HG02571 (cell line): ENCODE measurements at regions not wholly inside any gene's neighbourhood (a gene's known extent, or its start where the extent isn't known, plus 50 kb on each side); places are given as distances from the start of the nearest gene placed in this dataset.
"Not testable (repeated sequence)": the region's sequence is repeated elsewhere in the genome, so short reads cannot be mapped to it uniquely, and the experiment has no call there.

Source experiments
- ATAC-seq: cut with Tn5 transposase; IDR thresholded peaks from one replicate; pipeline ENCODE4 v1.9.1; 2021; ENCODE audit warnings: mild to moderate bottlenecking, moderate library complexity; ENCODE audit not compliant: unreplicated experiment

DNA sequence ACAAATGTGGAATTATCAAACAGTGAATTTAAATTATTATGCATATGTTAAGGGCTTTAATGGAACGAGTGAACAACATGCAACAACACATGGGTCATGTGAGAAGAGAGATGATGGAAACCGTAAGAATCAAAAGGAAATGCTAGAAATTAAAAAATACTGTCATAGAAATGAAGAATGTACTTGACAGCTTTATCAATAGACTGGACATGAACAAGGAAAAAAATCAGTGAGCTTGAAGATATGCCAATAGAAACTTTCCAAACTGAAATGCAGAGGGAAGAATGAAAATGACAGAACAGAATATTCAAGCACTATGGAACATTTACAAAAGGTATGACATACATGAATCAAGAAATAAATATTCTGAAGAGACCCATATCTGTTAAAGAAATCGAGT is 117.7 kb upstream of the KCNJ3 start:
- no peak for ATAC-seq

DNA sequence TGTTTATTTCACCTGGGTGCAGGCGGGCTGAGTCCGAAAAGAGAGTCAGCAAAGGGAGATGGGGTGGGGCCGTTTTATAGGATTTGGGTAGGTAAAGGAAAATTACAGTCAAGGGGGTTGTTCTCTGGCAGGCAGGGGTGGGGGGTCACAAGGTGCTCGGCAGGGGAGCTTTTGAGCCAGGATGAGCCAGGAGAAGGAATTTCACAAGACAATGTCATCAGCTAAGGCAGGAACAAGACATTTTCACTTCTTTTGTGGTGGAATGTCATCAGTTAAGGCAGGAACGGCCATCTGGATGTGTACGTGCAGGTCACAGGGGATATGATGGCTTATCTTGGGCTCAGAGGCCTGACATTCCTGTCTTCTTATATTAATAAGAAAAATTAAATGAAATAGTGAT is 115.8 kb upstream of the KCNJ3 start:
- not testable (repeated sequence) for ATAC-seq

DNA sequence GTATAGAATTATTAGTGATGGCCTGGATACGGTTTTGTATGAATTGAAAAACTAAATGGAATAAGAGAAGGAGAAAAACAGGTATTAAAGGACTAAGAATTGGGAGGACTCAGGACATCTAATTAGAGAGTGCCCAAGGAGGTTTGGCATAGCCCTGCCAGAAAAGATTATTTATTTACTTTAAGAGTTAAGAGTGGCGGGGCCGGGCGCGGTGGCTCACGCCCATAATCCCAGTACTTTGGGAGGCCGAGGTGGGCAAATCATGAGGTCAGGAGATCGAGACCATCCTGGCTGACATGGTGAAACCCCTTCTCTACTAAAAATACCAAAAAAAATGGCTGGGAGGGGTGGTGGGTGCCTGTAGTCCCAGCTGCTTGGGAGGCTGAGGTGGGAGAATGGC is 115.2 kb upstream of the KCNJ3 start:
- ATAC-seq: not testable (repeated sequence)

DNA sequence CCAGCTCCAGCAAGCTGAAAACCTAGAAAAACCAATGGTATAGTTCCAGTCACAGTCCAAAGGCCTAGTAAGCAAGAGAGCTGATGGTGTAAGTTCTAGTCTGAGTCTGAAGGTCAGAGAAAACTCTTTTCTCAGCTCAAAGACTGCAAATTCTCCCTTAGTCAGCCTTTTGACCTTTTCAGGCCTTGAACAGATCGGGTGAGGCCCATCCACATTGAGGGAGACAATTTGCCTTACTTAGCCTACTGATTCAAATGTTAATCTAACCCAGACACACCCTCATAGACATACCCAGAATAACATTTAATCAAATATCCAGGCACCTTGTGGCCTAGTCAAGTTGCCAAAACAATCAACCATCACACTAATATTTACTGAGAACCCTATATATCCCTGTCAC is 110.8 kb upstream of the KCNJ3 start:
- no peak for ATAC-seq

DNA sequence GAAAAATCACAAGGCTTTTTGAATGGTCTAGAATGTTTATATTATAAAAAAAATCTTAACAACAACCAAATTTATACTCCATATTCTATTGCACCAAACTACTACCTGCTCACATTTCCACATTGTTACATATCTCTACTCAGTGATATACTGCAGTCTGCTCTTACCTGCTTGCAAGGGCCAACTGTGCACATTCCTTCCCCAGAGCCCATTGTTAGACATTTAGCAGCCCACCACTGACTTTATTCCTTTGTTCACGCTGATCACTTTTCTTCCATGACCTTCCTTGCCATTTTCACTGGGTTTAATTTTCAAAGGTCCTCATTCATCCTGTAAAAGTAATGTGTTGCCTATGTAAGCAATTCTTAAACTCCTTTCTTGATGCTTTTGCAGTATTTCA is 109.7 kb upstream of the KCNJ3 start:
- no peak for ATAC-seq

DNA sequence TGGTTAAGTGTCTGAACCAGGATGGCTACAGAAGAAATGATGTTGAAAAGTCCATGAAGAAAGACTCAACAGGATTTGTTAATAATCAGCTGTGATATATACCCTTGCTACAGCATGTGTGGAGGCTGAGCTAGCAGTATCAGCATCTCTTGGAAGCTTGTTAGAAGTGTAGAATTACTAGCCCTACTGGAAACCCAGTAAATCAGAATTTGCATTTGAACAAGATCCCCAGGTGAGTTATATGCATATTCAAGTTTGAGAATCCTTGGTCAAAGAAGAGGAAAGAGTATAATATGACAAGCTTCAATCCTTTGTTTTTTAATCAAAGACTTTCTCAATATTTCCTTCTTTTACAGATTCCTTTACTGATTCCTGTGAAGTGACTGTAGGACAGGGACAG is 109.0 kb upstream of the KCNJ3 start:
- no peak for ATAC-seq

DNA sequence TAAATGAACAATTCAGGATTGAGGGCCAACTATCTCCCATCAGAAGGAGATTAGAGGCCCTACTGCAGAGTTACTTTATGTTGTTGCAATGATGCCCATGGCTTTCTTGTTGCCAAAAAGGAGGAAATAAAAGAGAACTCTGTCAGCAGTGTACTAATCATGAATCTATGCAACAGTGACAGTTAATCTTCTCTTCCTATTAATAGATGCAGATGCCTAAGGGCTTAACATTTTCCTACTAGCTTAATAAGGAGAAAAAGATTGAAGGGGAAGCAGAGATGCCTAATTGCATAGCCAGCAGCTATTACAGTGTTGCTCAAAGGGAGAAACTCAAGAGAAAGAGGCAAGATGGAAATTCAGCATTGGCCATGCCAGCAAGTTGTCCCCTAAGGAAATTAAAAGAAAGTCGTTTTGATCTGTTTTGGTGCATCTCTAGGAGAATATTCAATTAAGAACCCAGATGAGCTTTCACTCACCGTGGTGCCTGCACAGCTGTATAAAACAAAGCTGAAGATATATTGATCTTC is 107.1 kb upstream of the KCNJ3 start:
- ATAC-seq: no peak

DNA sequence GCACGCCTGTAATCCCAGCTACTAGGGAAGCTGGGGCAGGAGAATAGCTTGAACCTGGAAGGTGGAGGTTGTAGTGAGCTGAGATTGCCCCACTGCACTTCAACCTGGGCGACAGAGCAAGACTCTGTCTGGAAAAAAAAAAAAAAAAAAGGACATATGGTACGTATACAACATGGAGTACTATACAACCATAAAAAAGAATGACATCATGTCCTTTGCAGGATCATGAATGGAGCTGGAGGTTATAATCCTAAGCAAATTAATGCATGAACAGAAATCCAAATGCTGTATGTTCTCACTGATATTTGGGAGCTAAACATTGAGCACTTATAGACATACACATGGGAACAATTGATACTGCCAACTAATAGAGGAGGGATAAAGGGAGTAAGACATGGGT is 99.3 kb upstream of the KCNJ3 start:
- no peak for ATAC-seq

DNA sequence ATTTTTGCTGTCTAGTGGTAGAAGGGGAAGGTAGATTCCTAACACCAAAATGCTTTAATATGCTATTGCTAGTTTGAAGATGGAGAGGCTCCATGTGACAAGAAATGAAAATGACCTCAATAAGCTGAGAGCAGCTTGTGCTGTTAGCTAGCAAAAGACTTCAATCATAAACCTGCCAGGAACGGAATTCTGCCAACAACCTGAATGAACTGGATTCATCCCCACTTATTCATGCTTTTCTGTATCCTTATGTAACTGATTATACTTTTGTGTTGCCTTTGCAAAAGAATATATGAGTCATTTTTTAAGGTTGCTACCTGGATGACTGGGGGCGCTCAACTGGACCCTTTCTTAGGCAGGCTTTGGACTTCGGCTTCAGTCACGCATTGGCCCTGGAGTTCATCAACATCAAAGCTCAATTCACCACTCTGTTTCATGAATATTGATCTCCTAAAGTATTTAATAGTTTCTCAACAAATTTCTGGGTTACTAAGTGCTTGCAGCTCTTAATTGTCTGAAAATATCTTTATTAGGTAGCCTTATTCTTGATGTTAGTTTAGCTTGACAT is 97.5 kb upstream of the KCNJ3 start:
- ATAC-seq: no peak

DNA sequence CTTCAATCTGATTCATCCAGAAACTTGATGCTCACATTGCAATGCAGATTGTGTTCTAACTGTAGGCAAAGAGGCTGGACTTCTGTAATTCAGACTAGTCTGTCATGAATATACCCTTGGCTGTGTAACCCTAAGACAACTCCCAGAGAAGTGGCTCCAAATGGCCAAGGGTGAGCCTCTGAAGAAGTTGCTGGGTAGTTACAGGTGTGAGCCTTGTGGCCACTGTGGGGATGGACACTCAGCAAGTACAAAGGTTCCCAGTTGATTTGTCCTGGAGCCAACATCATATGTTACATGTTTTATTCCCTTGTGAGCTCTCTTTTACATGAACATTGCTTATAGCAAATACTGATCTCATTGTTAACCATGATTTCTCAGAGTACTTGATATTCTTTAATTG is 94.8 kb upstream of the KCNJ3 start:
- no peak for ATAC-seq

DNA sequence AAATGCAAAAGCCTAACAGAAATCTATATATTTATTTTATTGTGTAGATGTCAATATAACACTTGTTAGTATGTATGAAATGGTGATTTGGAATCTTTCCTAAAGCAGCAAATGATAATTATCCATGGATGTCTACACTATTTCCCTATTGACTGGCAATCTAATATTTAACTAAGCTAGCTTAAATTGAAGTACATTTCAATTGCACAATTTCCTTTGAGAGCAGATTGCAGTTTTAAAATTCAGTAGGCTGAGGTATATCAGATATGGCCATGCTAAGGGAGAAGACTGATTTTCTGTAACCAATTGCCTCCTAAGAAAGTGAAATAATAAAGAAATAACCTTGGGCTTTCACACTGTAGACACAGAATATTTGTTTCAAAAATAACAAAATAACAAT is 90.1 kb upstream of the KCNJ3 start:
- ATAC-seq: no peak

DNA sequence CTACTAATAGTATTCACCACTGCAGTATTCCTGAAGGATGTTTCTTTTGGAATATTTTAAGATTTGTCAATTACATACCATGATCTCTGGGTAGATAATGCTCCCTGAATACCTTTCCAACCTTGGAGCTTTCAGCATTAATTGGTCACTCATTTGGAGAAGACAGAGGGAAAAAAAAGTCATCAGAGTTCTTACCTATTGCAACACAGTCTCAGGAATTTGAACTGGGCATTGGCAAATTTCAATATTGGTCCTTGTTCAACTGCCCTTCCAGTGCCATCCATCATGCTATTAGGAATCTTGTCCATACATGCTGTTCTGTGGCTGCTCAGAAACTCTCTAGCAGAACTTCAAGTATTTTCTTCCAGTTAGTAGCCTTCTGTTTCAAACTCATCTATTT is 83.6 kb upstream of the KCNJ3 start:
- ATAC-seq: no peak

DNA sequence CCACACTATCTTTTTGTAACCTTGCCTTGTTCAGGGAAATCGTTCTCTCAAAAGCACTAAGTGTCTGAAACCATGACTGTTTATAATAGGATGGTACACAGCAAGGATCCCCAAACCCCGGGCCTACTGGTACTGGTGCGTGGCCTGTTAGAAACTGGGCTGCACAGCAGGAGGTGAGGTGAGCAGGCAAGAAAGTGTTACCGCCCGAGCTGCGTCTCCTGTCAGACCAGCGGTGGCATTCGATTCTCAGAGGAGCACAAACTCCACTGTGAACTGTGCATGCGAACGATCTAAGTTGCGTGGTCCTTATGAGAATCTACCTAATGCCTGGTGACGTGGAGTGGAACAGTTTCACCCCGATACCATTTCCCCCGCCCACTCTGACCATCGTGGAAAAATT is 81.8 kb upstream of the KCNJ3 start:
- no peak for ATAC-seq

DNA sequence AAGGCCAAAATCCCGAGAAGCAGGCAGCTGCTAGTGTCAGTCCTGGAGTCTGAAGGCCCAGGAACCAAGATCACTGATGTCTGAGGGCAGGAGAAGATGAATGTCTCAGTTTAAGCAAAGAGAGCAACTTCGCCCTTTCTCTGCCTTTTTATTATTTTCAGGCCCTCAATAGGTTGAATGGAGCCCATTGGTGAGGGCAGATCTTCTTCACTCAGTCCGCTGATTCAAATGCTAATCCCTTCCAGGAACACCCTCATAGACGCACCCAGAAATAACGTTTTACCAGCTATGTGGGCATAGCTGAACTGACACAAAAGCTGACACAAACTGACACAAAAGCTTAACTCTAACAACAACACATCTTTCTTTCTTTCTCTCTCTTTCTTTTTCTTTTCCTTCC is 78.0 kb upstream of the KCNJ3 start:
- no peak for ATAC-seq

DNA sequence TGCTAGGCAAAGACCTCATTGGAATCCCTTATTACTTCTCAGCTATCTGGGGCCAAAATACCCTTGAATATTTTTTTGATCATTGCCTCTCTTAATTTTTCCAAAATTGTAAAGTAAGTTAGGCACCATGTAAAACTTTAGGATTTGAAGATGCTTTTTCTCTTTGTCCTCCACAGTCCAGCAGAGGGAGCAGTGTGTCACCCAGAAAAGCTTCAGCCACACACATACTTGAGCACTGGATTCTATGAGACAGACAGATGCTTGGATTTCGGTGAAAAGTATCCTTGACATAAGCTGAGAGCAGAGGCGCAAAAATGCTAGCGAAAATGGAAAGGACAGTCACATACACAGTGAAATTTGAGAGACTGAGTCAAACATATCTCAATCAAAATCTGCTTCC is 74.7 kb upstream of the KCNJ3 start:
- ATAC-seq: no peak

DNA sequence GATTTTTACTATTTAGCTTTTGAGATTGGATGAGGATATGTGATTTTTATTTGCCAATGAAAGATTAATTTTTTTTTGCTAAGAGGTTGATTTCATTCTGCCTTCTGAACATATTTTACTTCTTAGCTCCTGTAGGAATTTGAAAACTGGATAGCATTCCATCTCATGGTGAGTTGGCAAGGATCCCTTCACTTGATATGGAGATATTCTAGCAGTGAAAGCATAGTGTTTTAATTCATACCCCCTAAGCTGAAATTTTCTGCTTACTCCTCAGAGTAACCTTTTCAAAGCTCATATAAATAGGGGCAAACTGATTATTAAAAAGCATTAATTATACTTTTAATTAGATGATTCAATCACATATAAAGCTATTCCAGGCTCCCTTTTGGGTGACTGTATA is 61.0 kb upstream of the KCNJ3 start:
- ATAC-seq: no peak

DNA sequence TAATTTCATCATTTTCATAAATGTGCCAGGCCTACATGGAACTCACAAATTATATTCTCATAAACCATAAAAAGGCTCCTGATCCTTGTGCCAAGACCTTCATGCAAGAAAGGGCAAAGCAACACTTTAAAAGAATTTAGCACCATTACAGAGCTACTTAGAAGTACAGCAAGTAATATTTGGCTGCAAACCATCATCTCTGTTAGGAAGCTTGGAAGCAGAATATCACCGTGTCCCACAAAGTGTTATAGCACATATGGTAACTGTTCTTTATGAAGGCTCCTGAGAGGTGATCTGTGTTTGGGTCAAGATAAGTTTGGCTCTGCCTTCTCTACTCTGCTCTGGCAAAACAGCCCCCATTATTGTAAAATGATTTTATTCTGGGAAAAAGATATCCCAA is 59.7 kb upstream of the KCNJ3 start:
- no peak for ATAC-seq

DNA sequence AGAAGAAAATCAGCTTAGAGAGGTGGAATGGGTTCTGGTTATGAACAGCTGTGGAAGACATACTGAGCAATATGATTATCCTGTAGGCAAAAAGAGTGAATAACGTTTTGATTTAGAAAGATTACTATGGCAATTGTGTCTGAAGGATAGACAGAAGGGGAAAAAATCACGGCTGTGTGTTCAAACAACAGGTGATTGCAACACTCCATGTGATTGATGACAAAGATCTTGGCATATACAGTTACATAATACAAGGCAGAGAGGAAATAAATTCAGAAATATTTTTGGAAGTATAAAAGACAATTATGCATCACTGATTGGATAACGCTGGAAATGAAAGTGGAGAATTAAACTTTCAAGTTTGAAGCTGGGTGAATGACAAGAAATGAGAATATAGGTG is 58.5 kb upstream of the KCNJ3 start:
- no peak for ATAC-seq
